Astrocyte of the spinal cord (primary cell): ENCODE measurements at regions not wholly inside any gene's neighbourhood (a gene's known extent, or its start where the extent isn't known, plus 50 kb on each side); places are given as distances from the start of the nearest gene placed in this dataset.

ENCODE experiments used
- DNase-seq: peaks from one replicate; pipeline ENCODE4 v3.0.0; 2011; ENCODE audit warnings: low read depth, low spot score
- H3K4me3 ChIP-seq: 2 replicates; pipeline ENCODE4 v1.5.1; 2011; ENCODE audit warnings: low read depth, mild to moderate bottlenecking, low read length, moderate library complexity
- CTCF ChIP-seq: IDR thresholded peaks from 2 replicates; pipeline ENCODE4 v1.5.1; 2012; ENCODE audit warnings: low read depth, mild to moderate bottlenecking, low read length, inconsistent platforms
- in situ Hi-C: cut with HindIII; loops from 2 replicates; pipeline ENCODE4 v1.10.0; 2017; ENCODE audit warnings: low sequenced_read_pairs

- no peak for TF ChIP-seq CTCF
- in situ Hi-C loops = no loop called here
- DNase-seq = no peak
- no peak overlapping the region for H3K4me3 ChIP-seq
Observed at GRCh38 chr16:14329727-14330350, 258.7 kb downstream of the MRTFB start.

GRCh38 chr16:14325502-14326401 is 254.6 kb downstream of the MRTFB start:
- TF ChIP-seq CTCF = no peak
- H3K4me3 ChIP-seq = no peak overlapping the region
- no peak for DNase-seq
- in situ Hi-C loops = no loop called here

GRCh38 chr16:14324581-14324980 is 253.5 kb downstream of the MRTFB start:
- in situ Hi-C loops = no loop called here
- DNase-seq = peak; percentile 38
- H3K4me3 ChIP-seq = no peak overlapping the region
- TF ChIP-seq CTCF = no peak

- in situ Hi-C loops = no loop called here
- no peak for DNase-seq
- no peak for TF ChIP-seq CTCF
- H3K4me3 ChIP-seq = no peak overlapping the region
Observed at GRCh38 chr16:14322186-14322585, 251.1 kb downstream of the MRTFB start.

GRCh38 chr16:14321542-14321941 is 250.4 kb downstream of the MRTFB start:
- in situ Hi-C loops = no loop called here
- DNase-seq = no peak
- TF ChIP-seq CTCF = no peak
- H3K4me3 ChIP-seq = no peak overlapping the region

GRCh38 chr16:14320406-14320805 is 249.3 kb downstream of the MRTFB start:
- no peak for DNase-seq
- no peak for TF ChIP-seq CTCF
- in situ Hi-C loops = no loop called here
- H3K4me3 ChIP-seq = no peak overlapping the region
